ENCODE measurements at regions not wholly inside any gene's neighbourhood (a gene's known extent, or its start where the extent isn't known, plus 50 kb on each side); places are given as distances from the start of the nearest gene placed in this dataset.

DNA sequence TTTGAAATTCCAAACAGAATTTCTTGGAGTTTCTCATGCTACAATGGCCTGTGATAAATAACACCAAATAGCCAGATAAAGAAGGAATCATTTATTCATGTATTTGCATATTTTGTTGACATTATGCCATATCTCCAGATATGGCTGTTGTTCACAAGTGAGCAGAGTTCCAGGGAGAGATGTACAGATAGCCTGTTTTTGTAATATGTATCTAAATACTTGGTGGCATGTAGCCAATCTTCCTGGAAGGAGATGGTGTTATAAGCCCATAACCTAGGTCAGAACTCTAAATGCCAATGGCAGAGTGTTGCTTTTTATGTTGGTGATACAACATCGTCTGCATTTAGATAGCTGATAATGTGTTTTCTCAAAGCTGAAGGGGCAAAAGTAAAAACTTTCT lies 292.2 kb downstream of the FBXO8 start:
- Histone ChIP-seq H4K20me1 (ENCODE audit: control insufficient read depth, insufficient read depth, insufficient read length) (no peaks in the 10 kb centered on the region), H3K56ac (ENCODE audit: insufficient read length, low read depth, low read length) (no peak overlapping the region), H3K4ac (ENCODE audit: low read depth, low read length) (no peak overlapping the region), H2AFZ (ENCODE audit: low read length) (no peak overlapping the region), H3K14ac (ENCODE audit: insufficient read depth, low read length) (no peak overlapping the region), H2BK12ac (ENCODE audit: insufficient read length, low read depth, low read length) (no peak overlapping the region), H3K79me1 (ENCODE audit: insufficient read depth, low read depth, low read length, poor library complexity, severe bottlenecking) (no peaks in the 10 kb centered on the region), H3K4me1 (ENCODE audit: insufficient read depth, low read length) (no peaks in the 10 kb centered on the region), H4K5ac (ENCODE audit: insufficient read length, low read depth, low read length) (no peak overlapping the region), H3K23ac (ENCODE audit: insufficient read length, low read depth, low read length) (no peak overlapping the region), H3K9ac (ENCODE audit: extremely low read depth, insufficient read length, low read length) (no peak overlapping the region), H2BK120ac (ENCODE audit: low read depth, low read length, poor library complexity, severe bottlenecking) (no peak overlapping the region), H3K4me2 (ENCODE audit: insufficient read depth, insufficient read length, low read length) (no peak overlapping the region), H2BK15ac (ENCODE audit: low read depth, low read length) (no peak overlapping the region), H3K18ac (ENCODE audit: insufficient read length, low read depth, low read length) (no peak overlapping the region), H3T11ph (ENCODE audit: low read length) (no peak overlapping the region), H3K27ac (ENCODE audit: insufficient read length, low read depth, low read length) (no peak overlapping the region), H2BK20ac (ENCODE audit: low read depth, low read length, poor library complexity, severe bottlenecking) (no peak overlapping the region), H3K79me2 (ENCODE audit: insufficient read depth, low read length) (no peaks in the 10 kb centered on the region), H3K23me2 (ENCODE audit: insufficient read length, low read depth, low read length, poor library complexity, severe bottlenecking) (no peaks in the 10 kb centered on the region), H2BK5ac (ENCODE audit: insufficient read length, low read length) (no peak overlapping the region), H4K91ac (ENCODE audit: insufficient read length, low read depth, low read length) (no peak overlapping the region), H4K8ac (replicated peaks; ENCODE audit: insufficient read length, low read depth, low read length) (no peak overlapping the region), H3K27me3 (ENCODE audit: insufficient read depth, low read length) (no peaks in the 10 kb centered on the region), H2AK5ac (ENCODE audit: insufficient read length, low read length) (no peak overlapping the region), H3K9me3 (ENCODE audit: control insufficient read depth, low read depth, low read length) (no peaks in the 10 kb centered on the region)
- H3K27me3 Mint-ChIP-seq (ENCODE audit: low read depth), result no peaks in the 10 kb centered on the region
- H3K4me1 Mint-ChIP-seq, result 0 out of 4 replicates have a peak, but pooled peaks cover 0 to 3% of the 10 kb centered on the region in 2 experiments
- no peak overlapping the region for H3K27ac Mint-ChIP-seq
- no peak overlapping the region for H3K4me3 Mint-ChIP-seq
- DNase-seq, result no peak
- no peaks in the 10 kb centered on the region for H3K36me3 Mint-ChIP-seq (ENCODE audit: insufficient read depth in 1 of 3, low read depth in 3 of 3)
- WGBS (ENCODE audit: extremely low coverage, insufficient read length, low lambda C conversion rate), result no CpG with 5 or more reads among the region's 1 CpG
- no peak for TF ChIP-seq CTCF (conservative IDR thresholded peaks at IDR 0.05)
- no peaks in the 10 kb centered on the region; a peak in 1 of 5 replicates for H3K9me3 Mint-ChIP-seq
